HG02885 (cell line): ENCODE measurements at regions not wholly inside any gene's neighbourhood (a gene's known extent, or its start where the extent isn't known, plus 50 kb on each side); places are given as distances from the start of the nearest gene placed in this dataset.
"Not testable (repeated sequence)": the region's sequence is repeated elsewhere in the genome, so short reads cannot be mapped to it uniquely, and the experiment has no call there.

ENCODE experiments used
- ATAC-seq: cut with Tn5 transposase; IDR thresholded peaks from one replicate; pipeline ENCODE4 v1.9.1; 2021; ENCODE audit warnings: mild to moderate bottlenecking; ENCODE audit not compliant: unreplicated experiment, poor library complexity

GRCh38 chr2:66113988-66114625 lies 320.8 kb upstream of the MEIS1 start:
- no peak for ATAC-seq

GRCh38 chr2:66111706-66112105 lies 323.2 kb upstream of the MEIS1 start:
- ATAC-seq, result no peak

- ATAC-seq, result no peak
Observed at GRCh38 chr2:66110608-66111007, 324.3 kb upstream of the MEIS1 start.

- ATAC-seq, result no peak
Observed at GRCh38 chr2:66110086-66110485, 324.8 kb upstream of the MEIS1 start.

- no peak for ATAC-seq
Observed at GRCh38 chr2:66109419-66109818, 325.5 kb upstream of the MEIS1 start.

GRCh38 chr2:66105066-66105753 lies 329.7 kb upstream of the MEIS1 start:
- no peak for ATAC-seq

- no peak for ATAC-seq
Observed at GRCh38 chr2:66103581-66103980, 331.3 kb upstream of the MEIS1 start.

- ATAC-seq, result no peak
Observed at GRCh38 chr2:66101206-66101605, 333.7 kb upstream of the MEIS1 start.

GRCh38 chr2:66095820-66096345 lies 339.0 kb upstream of the MEIS1 start:
- no peak for ATAC-seq

- not testable (repeated sequence) for ATAC-seq
Observed at GRCh38 chr2:66094689-66095088, 340.2 kb upstream of the MEIS1 start.

- ATAC-seq, result no peak
Observed at GRCh38 chr2:66093371-66093770, 341.6 kb upstream of the MEIS1 start.

- no peak for ATAC-seq
Observed at GRCh38 chr2:66084948-66085590, 349.9 kb upstream of the MEIS1 start.

- ATAC-seq, result no peak
Observed at GRCh38 chr2:66082581-66082980, 352.3 kb upstream of the MEIS1 start.

GRCh38 chr2:66080127-66080526 lies 354.8 kb upstream of the MEIS1 start:
- no peak for ATAC-seq

- no peak for ATAC-seq
Observed at GRCh38 chr2:66073172-66073571, 361.8 kb upstream of the MEIS1 start.

GRCh38 chr2:66070721-66071602 lies 364.0 kb upstream of the MEIS1 start:
- ATAC-seq, result no peak

GRCh38 chr2:66069937-66070720 lies 364.8 kb upstream of the MEIS1 start:
- ATAC-seq, result no peak

GRCh38 chr2:66066032-66066431 lies 368.9 kb upstream of the MEIS1 start:
- no peak for ATAC-seq

GRCh38 chr2:66059332-66059731 lies 375.6 kb upstream of the MEIS1 start:
- ATAC-seq, result no peak

GRCh38 chr2:66058675-66059074 lies 376.2 kb upstream of the MEIS1 start:
- ATAC-seq, result no peak
